Activated CD4-positive, alpha-beta T cell treated with anti-CD3 and anti-CD28 coated beads, Interleukin-10, Interleukin-2, amounts not matched to agents 100 ng/mL and 50 ng/mL, durations not matched to agents 16 hours and 8 hours (primary cell): ENCODE measurements at regions not wholly inside any gene's neighbourhood (a gene's known extent, or its start where the extent isn't known, plus 50 kb on each side); places are given as distances from the start of the nearest gene placed in this dataset.
A peak's percentile ranks its signal among the peaks of the same experiment; 100 is the strongest.
"Not testable (repeated sequence)": the region's sequence is repeated elsewhere in the genome, so short reads cannot be mapped to it uniquely, and the experiment has no call there.

Experiments used
- DNase-seq: peaks from one replicate; pipeline ENCODE4 v3.0.0-alpha.2; 2020

DNA sequence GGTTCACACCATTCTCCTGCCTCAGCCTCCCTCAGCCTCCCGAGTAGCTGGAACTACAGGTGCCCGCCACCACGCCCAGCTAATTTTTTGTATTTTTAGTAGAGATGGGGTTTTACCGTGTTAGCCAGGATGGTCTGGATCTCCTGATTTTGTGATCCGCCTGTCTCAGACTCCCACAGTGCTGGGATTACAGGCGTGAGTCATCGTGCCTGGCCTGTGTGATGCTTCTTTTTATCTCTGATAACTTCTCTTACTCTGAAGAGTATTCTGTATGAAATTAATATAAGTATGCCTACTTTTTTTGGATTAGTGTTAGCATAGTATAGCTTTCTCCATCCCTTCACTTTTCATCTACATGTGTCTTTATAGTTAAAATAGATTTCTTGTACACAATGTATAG is 180.8 kb upstream of the GALNT15 start:
- not testable (repeated sequence) for DNase-seq

DNA sequence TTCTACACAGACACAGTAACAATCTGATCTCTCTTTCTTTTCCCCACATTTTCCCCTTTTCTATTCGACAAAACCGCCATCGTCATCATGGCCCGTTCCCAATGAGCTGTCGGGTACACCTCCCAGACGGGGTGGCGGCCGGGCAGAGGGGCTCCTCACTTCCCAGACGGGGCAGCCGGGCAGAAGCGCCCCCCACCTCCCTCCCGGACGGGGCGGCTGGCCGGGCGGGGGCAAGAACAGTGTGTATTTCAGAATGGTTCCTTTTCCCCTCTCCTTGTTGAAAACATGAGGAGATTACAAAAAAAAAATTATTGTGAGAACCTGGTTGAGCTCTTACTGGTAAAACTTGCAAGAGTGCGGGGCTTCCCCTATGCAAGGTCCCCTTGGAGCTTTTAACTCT is 178.0 kb upstream of the GALNT15 start:
- DNase-seq, result not testable (repeated sequence)

DNA sequence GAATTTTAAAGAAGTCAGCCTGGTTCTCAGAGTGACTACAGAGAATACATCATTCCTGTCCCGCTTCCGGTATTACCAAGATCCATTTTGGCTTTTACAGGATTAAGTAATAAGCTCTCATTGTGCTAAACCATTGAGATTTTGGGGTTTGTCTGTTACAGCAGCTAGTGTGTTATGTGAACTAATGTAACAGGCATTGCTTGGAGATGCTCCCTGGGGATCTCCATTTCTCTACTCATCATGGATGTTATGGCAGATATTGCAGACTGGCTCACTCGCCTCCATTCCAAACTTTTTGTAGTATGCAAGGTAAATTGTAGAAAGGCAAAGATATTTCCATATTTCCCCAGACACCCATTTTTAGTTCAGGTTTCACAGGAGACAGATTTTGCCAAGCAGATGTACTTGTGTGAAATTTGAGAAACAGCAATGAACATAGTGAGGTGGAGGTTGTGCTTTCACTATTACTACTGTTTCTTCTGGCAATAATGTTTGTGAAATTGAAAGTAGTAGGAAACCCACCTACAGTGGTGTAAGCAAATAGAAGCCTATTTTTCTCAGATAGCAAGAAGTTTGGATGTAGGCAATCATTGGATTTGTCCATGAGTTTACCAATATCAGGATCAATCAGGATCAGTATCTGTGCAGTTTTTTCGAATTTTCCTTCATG is 177.1 kb upstream of the GALNT15 start:
- DNase-seq, result peak; percentile 8

DNA sequence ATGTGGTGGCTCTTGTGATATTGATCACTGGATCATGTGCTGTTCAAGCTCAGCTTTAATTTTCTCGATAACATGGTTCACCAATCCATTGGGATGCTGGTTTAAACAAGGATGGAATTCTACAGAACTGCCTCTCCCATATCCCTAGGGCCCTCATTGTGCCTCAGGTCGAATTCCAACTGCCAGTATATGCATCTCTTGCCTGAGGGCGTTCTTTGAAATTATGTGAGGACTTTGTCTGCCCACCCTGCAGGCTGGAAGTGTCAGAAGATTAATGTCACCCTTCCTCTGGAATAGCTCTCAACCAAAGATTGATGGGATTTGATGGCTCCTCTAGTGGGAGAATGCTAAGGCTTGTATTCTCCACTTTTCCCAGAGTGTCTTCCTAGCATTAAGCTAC is 175.6 kb upstream of the GALNT15 start:
- DNase-seq, result no peak

DNA sequence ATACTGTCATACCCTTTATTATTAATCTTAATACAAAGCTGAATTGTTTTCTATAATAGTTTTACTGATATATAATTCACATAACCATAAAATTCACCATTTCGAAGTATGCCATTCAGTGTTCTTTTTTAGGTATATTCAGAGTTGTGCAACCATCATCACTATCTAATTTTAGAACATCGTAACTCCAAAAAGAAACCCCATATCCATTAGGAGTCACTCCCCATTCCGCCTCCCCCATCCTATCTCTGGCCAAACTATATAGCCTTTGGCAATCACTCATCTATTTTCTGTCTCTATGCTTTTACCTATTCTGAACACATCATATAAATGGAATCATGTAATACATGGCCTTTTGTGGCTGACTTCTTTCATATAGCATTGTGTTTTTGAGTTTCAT is 169.7 kb upstream of the GALNT15 start:
- DNase-seq, result no peak

DNA sequence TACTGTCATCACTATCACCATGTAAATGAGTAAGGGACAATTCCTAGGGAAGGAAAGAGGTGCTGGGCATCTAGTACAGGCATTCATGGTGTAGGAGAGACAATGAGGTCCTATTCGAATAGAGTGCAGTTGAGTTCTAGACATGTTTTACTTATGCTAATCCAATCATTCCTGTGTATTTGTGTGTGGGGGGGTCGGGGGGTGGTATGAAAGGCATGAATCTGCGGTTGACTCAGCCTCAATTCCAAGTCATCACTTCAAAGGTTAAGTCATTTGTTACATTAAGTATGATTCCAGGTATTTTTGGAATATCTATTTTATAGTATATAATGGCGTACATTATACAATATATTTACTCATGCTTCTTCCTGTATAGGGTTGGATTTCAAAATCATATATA is 163.1 kb upstream of the GALNT15 start:
- DNase-seq, result no peak

GRCh38 chr3:16012086-16012485 is 162.4 kb upstream of the GALNT15 start:
- DNase-seq, result no peak

DNA sequence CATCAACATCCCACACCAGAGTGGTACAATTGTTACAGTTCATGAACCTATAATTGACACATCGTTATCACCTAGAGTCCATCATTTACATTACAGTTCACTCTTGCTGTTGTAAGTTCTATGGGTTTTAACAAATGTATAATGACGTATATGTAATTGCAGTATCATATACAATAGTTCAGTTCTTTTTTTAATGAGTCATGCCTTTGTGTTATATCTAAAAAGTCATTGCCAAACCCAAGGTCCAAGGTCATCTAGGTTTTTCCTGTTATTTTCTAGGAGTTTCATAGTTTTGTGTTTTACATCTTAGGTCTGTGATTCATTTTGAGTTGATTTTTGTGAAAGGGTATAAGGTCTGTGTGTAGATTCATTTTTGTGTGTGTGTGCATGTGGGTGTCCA is 160.9 kb upstream of the GALNT15 start:
- no peak for DNase-seq

DNA sequence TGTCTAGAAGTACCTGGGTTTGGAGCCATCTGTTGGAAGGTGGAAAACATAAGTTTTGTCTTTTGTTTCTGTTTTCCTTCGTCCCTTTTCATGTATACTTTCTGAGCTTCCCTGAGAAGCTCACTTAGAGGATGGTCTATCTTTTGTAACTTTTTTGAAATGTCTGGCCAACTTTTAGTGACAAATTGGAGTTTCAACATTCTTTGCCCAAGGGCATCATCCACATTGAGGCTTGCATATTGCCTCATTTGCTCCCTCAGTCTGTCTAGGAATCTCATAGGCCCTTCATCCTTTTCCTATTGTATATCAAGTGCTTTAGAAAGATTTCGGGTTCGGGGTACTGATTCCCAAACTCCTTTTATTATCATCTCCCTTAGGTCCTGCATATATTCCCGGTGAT is 152.7 kb upstream of the GALNT15 start:
- not testable (repeated sequence) for DNase-seq

DNA sequence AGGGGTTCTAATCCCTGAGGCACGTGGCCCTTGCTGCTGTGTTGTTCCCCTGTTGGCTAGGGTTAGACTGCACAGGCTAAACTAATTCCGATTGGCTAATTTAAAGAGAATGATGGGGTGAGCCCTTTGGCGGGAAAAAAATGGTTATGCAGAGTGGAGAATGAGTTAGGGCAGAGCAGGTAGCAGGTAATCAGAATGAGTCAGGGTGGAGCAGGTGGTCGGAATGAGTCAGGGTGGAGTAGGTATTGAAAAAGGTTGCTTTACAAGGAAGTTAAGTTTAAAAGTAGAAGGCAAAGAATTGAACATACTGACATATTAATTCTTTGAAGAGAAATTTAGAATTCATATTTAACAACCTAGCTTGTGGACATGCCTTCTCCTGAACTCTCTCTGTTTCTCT is 150.6 kb upstream of the GALNT15 start:
- not testable (repeated sequence) for DNase-seq

- DNase-seq, result no peak
Measured at GRCh38 chr3:16024548-16024947, 149.9 kb upstream of the GALNT15 start.

DNA sequence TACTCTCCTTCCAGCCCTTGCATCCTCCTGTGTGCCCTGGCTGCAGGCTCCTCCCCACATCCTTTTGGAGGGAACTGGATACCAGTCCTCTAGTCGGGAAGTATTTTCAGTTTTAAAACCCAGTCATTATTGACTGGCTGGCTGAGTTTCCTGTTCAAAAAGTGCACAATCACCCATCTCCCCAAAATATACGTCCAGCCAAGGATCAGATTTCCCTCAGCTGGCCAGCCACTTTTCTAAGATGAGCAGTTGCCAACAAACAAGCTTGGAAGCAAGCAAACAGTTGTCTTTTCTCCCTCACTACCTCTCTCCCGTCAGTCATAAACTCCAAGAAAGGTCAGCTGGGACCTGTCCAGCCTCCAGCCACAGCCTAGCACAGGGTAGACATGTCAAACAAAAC is 147.7 kb upstream of the GALNT15 start:
- DNase-seq, result no peak

DNA sequence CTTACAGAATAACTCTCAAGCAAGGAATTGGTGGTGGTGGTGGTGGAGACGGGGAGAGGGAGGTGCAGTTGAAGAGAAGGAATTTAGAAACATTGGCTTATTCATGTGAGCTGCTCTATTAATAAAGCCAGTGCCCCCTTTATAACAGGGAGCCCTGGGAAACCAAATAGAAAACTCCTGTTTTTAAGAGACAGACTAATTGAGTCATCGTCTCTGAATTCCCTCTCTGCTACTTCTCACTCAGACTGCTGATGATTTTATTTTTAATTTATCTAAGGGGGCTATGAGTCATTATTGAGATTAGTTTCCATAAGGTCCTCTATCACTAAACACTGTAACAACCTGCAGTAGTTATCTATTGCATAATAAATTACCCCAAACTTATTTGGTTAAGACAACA is 145.9 kb upstream of the GALNT15 start:
- no peak for DNase-seq

DNA sequence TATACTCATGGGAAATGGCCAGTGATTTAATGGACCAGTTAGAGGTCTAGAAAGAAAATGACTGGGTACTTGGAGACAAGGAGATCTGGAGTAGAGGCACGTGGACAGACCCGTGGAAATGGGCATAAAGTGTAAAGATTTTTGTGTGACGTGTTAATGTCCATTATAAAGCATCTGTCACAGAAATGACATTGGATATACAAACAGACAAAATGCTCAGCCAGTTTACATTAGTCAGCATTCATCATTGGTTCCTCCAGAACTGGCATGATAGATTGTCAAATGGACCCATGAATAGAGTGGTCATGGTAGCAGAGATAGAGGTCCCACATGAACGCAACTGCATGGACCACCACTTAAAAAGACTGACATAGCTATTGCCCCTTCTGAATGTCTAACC is 144.1 kb upstream of the GALNT15 start:
- DNase-seq, result no peak

DNA sequence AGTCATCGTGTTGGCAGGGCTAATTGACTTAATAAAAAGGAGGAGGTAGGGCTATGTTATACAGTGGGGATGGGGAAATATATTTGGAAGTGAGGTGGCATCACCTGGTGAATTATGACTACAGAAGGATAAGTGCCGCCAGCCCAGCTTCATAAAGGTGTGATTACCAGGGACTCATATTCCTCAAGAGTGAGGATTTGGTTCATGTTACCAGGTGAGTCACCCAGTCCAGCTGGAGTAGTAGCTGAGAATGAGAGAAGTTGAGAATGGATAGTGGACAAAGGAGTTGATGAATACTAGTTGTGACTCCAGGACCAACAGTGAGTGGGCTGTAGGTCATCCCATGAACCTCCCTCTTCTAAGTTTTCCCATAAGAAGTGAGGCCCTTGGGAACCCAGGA is 143.0 kb upstream of the GALNT15 start:
- no peak for DNase-seq

- no peak for DNase-seq
Measured at GRCh38 chr3:16033889-16034687, 140.4 kb upstream of the GALNT15 start.

GRCh38 chr3:16040991-16041390 is 133.5 kb upstream of the GALNT15 start:
- DNase-seq, result no peak

- DNase-seq, result peak; percentile 66
Measured at GRCh38 chr3:16048435-16049318, 125.8 kb upstream of the GALNT15 start.

- DNase-seq, result no peak
Measured at GRCh38 chr3:16050641-16051467, 123.6 kb upstream of the GALNT15 start.

GRCh38 chr3:16051691-16052090 is 122.8 kb upstream of the GALNT15 start:
- DNase-seq, result no peak

- DNase-seq, result no peak
Measured at GRCh38 chr3:16052964-16053363, 121.5 kb upstream of the GALNT15 start.

GRCh38 chr3:16053794-16054193 is 120.7 kb upstream of the GALNT15 start:
- no peak for DNase-seq
